Sigmoid colon (tissue), 3 donors: ENCODE measurements at regions not wholly inside any gene's neighbourhood (a gene's known extent, or its start where the extent isn't known, plus 50 kb on each side); places are given as distances from the start of the nearest gene placed in this dataset.

Experiments used
- CTCF ChIP-seq, 4 experiments: fragments of 450-650 bp in 3 of 4; fragments of 200-600 bp in 1 of 4; IDR thresholded peaks; one replicate each; pipeline ENCODE4 v1.5.1; 2016 to 2019; ENCODE audit warnings: antibody characterized with exemption in 4 of 4, mild to moderate bottlenecking in 3 of 4, moderate library complexity in 2 of 4
- POLR2A ChIP-seq, 2 donors: fragments of 450-650 bp; IDR thresholded peaks; one replicate each; pipeline ENCODE4 v1.6.1; 2016; ENCODE audit warnings: antibody characterized with exemption in 2 of 2, mild to moderate bottlenecking in 2 of 2, moderate library complexity in 2 of 2

GRCh38 chr10:114719311-114719710 lies 61.2 kb upstream of the ABLIM1 start:
- TF ChIP-seq POLR2A (IDR thresholded peaks at IDR 0.05) (no peak), CTCF (IDR thresholded peaks at IDR 0.05) (no peak)
